Lower leg skin (tissue), 4 donors: ENCODE measurements at regions not wholly inside any gene's neighbourhood (a gene's known extent, or its start where the extent isn't known, plus 50 kb on each side); places are given as distances from the start of the nearest gene placed in this dataset.

ENCODE experiments used
- DNase-seq, 2 donors: peaks; one replicate each; pipeline ENCODE4 v3.0.0-alpha.2; 2019; ENCODE audit warnings: low spot score in 2 of 2
- H3K4me3 ChIP-seq: fragments of 200-600 bp; sonication (generic); 2 replicates; pipeline ENCODE4 v1.5.1; 2017; ENCODE audit warnings: mild to moderate bottlenecking, low read depth; ENCODE audit not compliant: poor library complexity, severe bottlenecking
- CTCF ChIP-seq, 3 donors: fragments of 450-650 bp; IDR thresholded peaks; one replicate each; pipeline ENCODE4 v1.5.1; 2016; ENCODE audit warnings: antibody characterized with exemption in 3 of 3, mild to moderate bottlenecking in 3 of 3, moderate library complexity in 2 of 3
- POLR2A ChIP-seq, 2 donors: fragments of 450-650 bp; IDR thresholded peaks; one replicate each; pipeline ENCODE4 v1.6.1; 2016 to 2017; ENCODE audit warnings: antibody characterized with exemption in 2 of 2, mild to moderate bottlenecking in 1 of 2, moderate library complexity in 1 of 2
- WGBS, 2 donors: methylation state at CpG; one replicate each; pipeline ENCODE4 v1.1.5; 2018; 5-methylcytosine and 5-hydroxymethylcytosine counted together
- intact Hi-C: fragments of 100-400 bp; cut with DNase I; formaldehyde crosslinking; loops from one replicate; pipeline ENCODE4 v1.15.0; 2023; ENCODE audit warnings: low total_unique reads

GRCh38 chr9:16125629-16126028 is 572.8 kb downstream of the CCDC171 start:
- WGBS, 2 donors, result 85 to 95% methylated on average over 2 of the region's 2 CpGs
- no peak for TF ChIP-seq POLR2A (IDR thresholded peaks at IDR 0.05)
- TF ChIP-seq CTCF (IDR thresholded peaks at IDR 0.05), result no peak
- no peak overlapping the region for H3K4me3 ChIP-seq
- DNase-seq, result no peak
- intact Hi-C loops, result no loop called here

- no peak for TF ChIP-seq POLR2A (IDR thresholded peaks at IDR 0.05)
- TF ChIP-seq CTCF (IDR thresholded peaks at IDR 0.05), result no peak
- no peak for DNase-seq
- no peak overlapping the region for H3K4me3 ChIP-seq
- WGBS, 2 donors, result 66 to 77% methylated on average over 2 of the region's 2 CpGs
- intact Hi-C loops, result no loop called here
Observed at GRCh38 chr9:16126042-16126441, 573.2 kb downstream of the CCDC171 start.

GRCh38 chr9:16128003-16128402 is 575.2 kb downstream of the CCDC171 start:
- intact Hi-C loops, result no loop called here
- no peak overlapping the region for H3K4me3 ChIP-seq
- 86 to 90% methylated on average over 6 of the region's 6 CpGs for WGBS, 2 donors
- DNase-seq, result no peak
- TF ChIP-seq CTCF (IDR thresholded peaks at IDR 0.05) (no peak), POLR2A (IDR thresholded peaks at IDR 0.05) (no peak)

GRCh38 chr9:16131264-16131663 is 578.4 kb downstream of the CCDC171 start:
- no peak overlapping the region for H3K4me3 ChIP-seq
- DNase-seq, result no peak
- 82% methylated on average over 6 of the region's 6 CpGs for WGBS, 2 donors
- TF ChIP-seq CTCF (IDR thresholded peaks at IDR 0.05), result no peak
- intact Hi-C loops, result no loop called here

GRCh38 chr9:16132513-16132912 is 579.7 kb downstream of the CCDC171 start:
- TF ChIP-seq CTCF (IDR thresholded peaks at IDR 0.05) (no peak), POLR2A (IDR thresholded peaks at IDR 0.05) (no peak)
- no peak for DNase-seq
- intact Hi-C loops, result no loop called here
- H3K4me3 ChIP-seq, result no peak overlapping the region
- WGBS, 2 donors, result 93% methylated on average over 6 of the region's 6 CpGs

GRCh38 chr9:16133032-16133431 is 580.2 kb downstream of the CCDC171 start:
- TF ChIP-seq CTCF (IDR thresholded peaks at IDR 0.05), result no peak
- TF ChIP-seq POLR2A (IDR thresholded peaks at IDR 0.05), result no peak
- DNase-seq, result no peak
- intact Hi-C loops, result no loop called here
- no peak overlapping the region for H3K4me3 ChIP-seq
